Suprapubic skin (tissue), 4 donors: ENCODE measurements at regions not wholly inside any gene's neighbourhood (a gene's known extent, or its start where the extent isn't known, plus 50 kb on each side); places are given as distances from the start of the nearest gene placed in this dataset.

ENCODE experiments used
- DNase-seq, 2 donors: peaks; one replicate each; pipeline ENCODE4 v3.0.0-alpha.2; 2019; ENCODE audit warnings: low spot score in 2 of 2
- H3K27ac ChIP-seq: fragments of 200-600 bp; sonication (generic); one replicate; pipeline ENCODE4 v1.5.1; 2019
- H3K27me3 ChIP-seq: fragments of 200-600 bp; sonication (generic); one replicate; pipeline ENCODE4 v1.5.1; 2019
- H3K36me3 ChIP-seq: fragments of 200-600 bp; sonication (generic); one replicate; pipeline ENCODE4 v1.5.1; 2019
- H3K4me1 ChIP-seq: fragments of 200-600 bp; sonication (generic); one replicate; pipeline ENCODE4 v1.5.1; 2019
- H3K4me3 ChIP-seq: fragments of 200-600 bp; sonication (generic); one replicate; pipeline ENCODE4 v1.5.1; 2019; ENCODE audit warnings: mild to moderate bottlenecking
- H3K9me3 ChIP-seq: fragments of 200-600 bp; sonication (generic); one replicate; pipeline ENCODE4 v1.5.1; 2019
- EP300 ChIP-seq: sonication (generic); formaldehyde crosslinking; IDR thresholded peaks from one replicate; pipeline ENCODE4 v1.6.1; 2017; ENCODE audit warnings: antibody characterized with exemption
- POLR2A ChIP-seq, 2 donors: fragments of 450-650 bp; IDR thresholded peaks; one replicate each; pipeline ENCODE4 v1.6.1; 2017; ENCODE audit warnings: antibody characterized with exemption in 2 of 2, mild to moderate bottlenecking in 2 of 2, moderate library complexity in 2 of 2
- POLR2AphosphoS5 ChIP-seq, 3 donors: sonication (generic); formaldehyde crosslinking; IDR thresholded peaks; one replicate each; pipeline ENCODE4 v1.6.1; 2017; ENCODE audit warnings: antibody characterized with exemption in 3 of 3
- WGBS: methylation state at CpG from one replicate; pipeline ENCODE4 v1.1.5; 2018; 5-methylcytosine and 5-hydroxymethylcytosine counted together
- TF ChIP-seq, protein P1 (sequence below), 2 donors: fragments of 200-600 bp in 1 of 2; fragments of 450-650 bp in 1 of 2; sonication (generic) in 1 of 2; IDR thresholded peaks; one replicate each; pipeline ENCODE4 v1.5.1; 2016 to 2019; ENCODE audit warnings: antibody characterized with exemption in 2 of 2, mild to moderate bottlenecking in 1 of 2, moderate library complexity in 1 of 2

- peaks cover 4% of the 10 kb centered on the region for H3K4me1 ChIP-seq
- H3K27me3 ChIP-seq: no peaks in the 10 kb centered on the region
- 56% methylated on average over 7 of the region's 7 CpGs for WGBS
- H3K36me3 ChIP-seq: peaks cover 10% of the 10 kb centered on the region
- H3K4me3 ChIP-seq: peak overlapping the region; percentile 49
- H3K27ac ChIP-seq: no peak overlapping the region
- no peaks in the 10 kb centered on the region for H3K9me3 ChIP-seq
- DNase-seq: no peak
- TF ChIP-seq EP300 (no peak), POLR2A (IDR thresholded peaks at IDR 0.05) (no peak), POLR2AphosphoS5 (IDR thresholded peaks at IDR 0.05) (no peak)
- TF ChIP-seq, protein P1, sequence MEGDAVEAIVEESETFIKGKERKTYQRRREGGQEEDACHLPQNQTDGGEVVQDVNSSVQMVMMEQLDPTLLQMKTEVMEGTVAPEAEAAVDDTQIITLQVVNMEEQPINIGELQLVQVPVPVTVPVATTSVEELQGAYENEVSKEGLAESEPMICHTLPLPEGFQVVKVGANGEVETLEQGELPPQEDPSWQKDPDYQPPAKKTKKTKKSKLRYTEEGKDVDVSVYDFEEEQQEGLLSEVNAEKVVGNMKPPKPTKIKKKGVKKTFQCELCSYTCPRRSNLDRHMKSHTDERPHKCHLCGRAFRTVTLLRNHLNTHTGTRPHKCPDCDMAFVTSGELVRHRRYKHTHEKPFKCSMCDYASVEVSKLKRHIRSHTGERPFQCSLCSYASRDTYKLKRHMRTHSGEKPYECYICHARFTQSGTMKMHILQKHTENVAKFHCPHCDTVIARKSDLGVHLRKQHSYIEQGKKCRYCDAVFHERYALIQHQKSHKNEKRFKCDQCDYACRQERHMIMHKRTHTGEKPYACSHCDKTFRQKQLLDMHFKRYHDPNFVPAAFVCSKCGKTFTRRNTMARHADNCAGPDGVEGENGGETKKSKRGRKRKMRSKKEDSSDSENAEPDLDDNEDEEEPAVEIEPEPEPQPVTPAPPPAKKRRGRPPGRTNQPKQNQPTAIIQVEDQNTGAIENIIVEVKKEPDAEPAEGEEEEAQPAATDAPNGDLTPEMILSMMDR (IDR thresholded peaks at IDR 0.05): no peak
These were observed 141.7 kb upstream of the VKORC1L1 start for GRCh38 chr7:65731129-65731528.

DNA sequence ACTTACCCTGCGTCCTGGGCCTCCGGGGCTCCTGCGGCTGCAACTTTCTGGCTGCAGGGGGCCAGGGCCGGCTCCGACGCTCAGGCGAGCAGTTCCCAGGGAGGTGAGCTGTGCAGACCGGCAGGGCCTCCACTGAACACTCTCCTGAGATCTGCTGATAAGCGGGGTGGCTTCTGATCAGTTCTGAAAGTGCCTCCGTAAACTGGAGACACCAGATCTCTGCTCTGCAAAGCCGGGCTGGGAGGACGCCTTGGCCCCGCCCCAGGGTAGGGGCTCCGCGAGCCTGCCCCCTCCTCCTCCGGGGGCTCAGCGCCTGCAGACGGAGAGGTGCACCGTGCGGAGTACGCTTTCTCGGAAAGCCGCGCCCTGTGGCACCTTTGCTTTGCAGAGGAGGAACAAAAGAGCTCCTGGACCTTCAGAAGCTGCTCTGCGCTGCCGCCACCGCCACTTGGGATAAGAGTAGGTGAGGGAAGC lies 141.3 kb upstream of the VKORC1L1 start:
- H3K4me3 ChIP-seq: peak overlapping the region; percentile 49
- no peaks in the 10 kb centered on the region for H3K27me3 ChIP-seq
- TF ChIP-seq POLR2AphosphoS5 (IDR thresholded peaks at IDR 0.05): no peak
- TF ChIP-seq, protein P1 (IDR thresholded peaks at IDR 0.05): no peak
- TF ChIP-seq EP300: no peak
- no peak for TF ChIP-seq POLR2A (IDR thresholded peaks at IDR 0.05)
- H3K9me3 ChIP-seq: no peaks in the 10 kb centered on the region
- peaks cover 4% of the 10 kb centered on the region for H3K4me1 ChIP-seq
- no peak for DNase-seq
- H3K27ac ChIP-seq: no peak overlapping the region
- WGBS: 18% methylated on average over 21 of the region's 27 CpGs
- peaks cover 5% of the 10 kb centered on the region for H3K36me3 ChIP-seq

DNA sequence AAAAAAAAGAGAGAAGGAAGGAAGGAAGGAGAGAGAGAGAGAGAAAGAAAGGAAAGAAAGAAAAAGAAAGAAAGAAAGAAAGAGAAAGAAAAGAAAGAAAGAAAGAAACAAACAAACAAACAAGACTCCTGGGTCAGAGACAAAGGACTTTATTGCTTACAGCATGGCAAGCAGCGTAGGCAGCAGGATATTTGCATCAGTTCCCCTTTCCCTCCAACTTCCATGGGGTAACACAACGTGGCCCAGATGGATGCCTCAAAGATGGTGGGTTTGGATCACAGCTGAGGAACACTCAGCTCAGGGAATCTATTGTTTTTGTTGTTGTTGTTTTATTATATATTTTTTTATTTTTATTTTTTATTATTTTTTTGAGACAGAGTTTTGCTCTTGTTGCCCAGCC lies 128.5 kb upstream of the VKORC1L1 start:
- H3K4me1 ChIP-seq: no peaks in the 10 kb centered on the region
- no peak for TF ChIP-seq POLR2AphosphoS5 (IDR thresholded peaks at IDR 0.05)
- TF ChIP-seq, protein P1 (IDR thresholded peaks at IDR 0.05): no peak
- TF ChIP-seq EP300: no peak
- no peak for TF ChIP-seq POLR2A (IDR thresholded peaks at IDR 0.05)
- H3K36me3 ChIP-seq: peaks cover 14% of the 10 kb centered on the region
- H3K27me3 ChIP-seq: no peaks in the 10 kb centered on the region
- 90% methylated on average over 2 of the region's 2 CpGs for WGBS
- H3K9me3 ChIP-seq: no peaks in the 10 kb centered on the region
- no peak overlapping the region for H3K27ac ChIP-seq
- no peak for DNase-seq
- H3K4me3 ChIP-seq: no peak overlapping the region

DNA sequence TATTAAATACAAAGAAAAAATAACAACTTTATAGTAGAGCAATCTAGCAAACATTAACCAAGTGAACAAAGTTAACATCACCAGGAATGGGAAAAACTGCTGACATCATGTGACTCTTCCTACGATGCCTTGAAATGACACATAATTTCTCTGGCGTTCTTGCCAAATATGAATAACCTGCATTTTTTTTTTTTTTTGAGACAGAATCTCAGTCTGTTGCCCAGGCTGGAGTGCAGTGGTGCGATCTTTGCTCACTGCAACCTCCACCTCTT lies 126.5 kb upstream of the VKORC1L1 start:
- Histone ChIP-seq H3K4me3 (no peak overlapping the region), H3K27me3 (no peaks in the 10 kb centered on the region), H3K9me3 (no peaks in the 10 kb centered on the region), H3K36me3 (no peaks in the 10 kb centered on the region), H3K27ac (no peak overlapping the region), H3K4me1 (peaks cover 9% of the 10 kb centered on the region)
- DNase-seq: no peak
- TF ChIP-seq, protein P1 (IDR thresholded peaks at IDR 0.05): no peak
- 53% methylated on average over 3 of the region's 3 CpGs for WGBS

GRCh38 chr7:65749039-65749438 lies 123.8 kb upstream of the VKORC1L1 start:
- DNase-seq: no peak
- Histone ChIP-seq H3K9me3 (no peaks in the 10 kb centered on the region), H3K27me3 (no peaks in the 10 kb centered on the region), H3K4me3 (no peak overlapping the region), H3K36me3 (peaks cover 2% of the 10 kb centered on the region), H3K27ac (no peak overlapping the region), H3K4me1 (peaks cover 16% of the 10 kb centered on the region)
- 97% methylated on average over 4 of the region's 4 CpGs for WGBS
- TF ChIP-seq POLR2AphosphoS5 (IDR thresholded peaks at IDR 0.05) (no peak), POLR2A (IDR thresholded peaks at IDR 0.05) (no peak), EP300 (no peak)
- TF ChIP-seq, protein P1 (IDR thresholded peaks at IDR 0.05): no peak
